IMR-90 (cell line): ENCODE measurements at regions not wholly inside any gene's neighbourhood (a gene's known extent, or its start where the extent isn't known, plus 50 kb on each side); places are given as distances from the start of the nearest gene placed in this dataset.

Experiments
- ATAC-seq: fragments of 200-7000 bp; cut with Tn5 transposase; 2 replicates; pipeline ENCODE4 v1.9.1; 2020; ENCODE audit warnings: low read depth, mild to moderate bottlenecking, moderate library complexity
- BruUV-seq: library from RNA; stranded (reverse); fragments of 400-500 nt; replicated peaks from 2 replicates; lab custom pipeline; 2021; lab: Mats Ljungman, UMichigan
- CTCF ChIA-PET: fragments of 300-600 bp; formaldehyde crosslinking; extraction: SDS; loops from one replicate; lab custom pipeline; 2021; ENCODE audit warnings: antibody characterized with exemption; lab: Yijun Ruan, JAX
- POLR2A ChIA-PET: fragments of 300-600 bp; sonication (Branson Sonifier 250); formaldehyde crosslinking; loops from one replicate; lab custom pipeline; 2022; ENCODE audit warnings: antibody characterized with exemption; ENCODE audit not compliant: unreplicated experiment; lab: Charles Lee
- DNase-seq: peaks from one replicate; pipeline ENCODE4 v3.0.0; 2013
- H2AFZ ChIP-seq: replicated peaks from 2 replicates; pipeline ENCODE3; 2013; ENCODE audit warnings: low read length, mild to moderate bottlenecking; ENCODE audit not compliant: poor library complexity
- H2AK5ac ChIP-seq: 2 replicates; pipeline ENCODE4 v1.6.1; 2013; ENCODE audit warnings: low read depth, low read length, inconsistent platforms
- H2AK9ac ChIP-seq: replicated peaks from 2 replicates; pipeline ENCODE3; 2013; ENCODE audit warnings: mild to moderate bottlenecking, low read depth, low read length, moderate library complexity; ENCODE audit not compliant: poor library complexity
- H2BK120ac ChIP-seq: 2 replicates; pipeline ENCODE4 v1.6.1; 2013; ENCODE audit warnings: low read depth, low read length, inconsistent platforms
- H2BK15ac ChIP-seq: 3 replicates; pipeline ENCODE4 v1.6.1; 2013; ENCODE audit warnings: low read depth, low read length, inconsistent platforms
- H2BK20ac ChIP-seq: 2 replicates; pipeline ENCODE4 v1.6.1; 2013; ENCODE audit warnings: low read depth, mild to moderate bottlenecking, inconsistent platforms, low read length, moderate library complexity
- H2BK5ac ChIP-seq: 2 replicates; pipeline ENCODE4 v1.6.1; 2013; ENCODE audit warnings: mild to moderate bottlenecking, low read depth, low read length, inconsistent platforms; ENCODE audit not compliant: poor library complexity, severe bottlenecking
- H3K14ac ChIP-seq: replicated peaks from 2 replicates; pipeline ENCODE4 v1.6.1; 2013; ENCODE audit warnings: low read depth, low read length, inconsistent platforms
- H3K18ac ChIP-seq: 2 replicates; pipeline ENCODE4 v1.6.1; 2013; ENCODE audit warnings: low read depth, low read length, control low read depth
- H3K23ac ChIP-seq: 2 replicates; pipeline ENCODE4 v1.6.1; 2013; ENCODE audit warnings: low read depth, low read length, inconsistent platforms
- H3K27ac ChIP-seq: 2 replicates; pipeline ENCODE4 v1.5.1; 2013; ENCODE audit warnings: mild to moderate bottlenecking, control low read depth, low read length; ENCODE audit not compliant: insufficient read depth
- H3K27me3 ChIP-seq: 2 replicates; pipeline ENCODE4 v1.6.1; 2013; ENCODE audit warnings: low read length; ENCODE audit not compliant: control insufficient read depth, insufficient read depth
- H3K36me3 ChIP-seq: 2 replicates; pipeline ENCODE4 v1.6.1; 2013; ENCODE audit warnings: low read length, mixed read lengths; ENCODE audit not compliant: control insufficient read depth, insufficient read depth
- H3K4ac ChIP-seq: 2 replicates; pipeline ENCODE4 v1.6.1; 2013; ENCODE audit warnings: low read depth, low read length, inconsistent platforms
- H3K4me1 ChIP-seq: 2 replicates; pipeline ENCODE4 v1.6.1; 2013; ENCODE audit warnings: low read length, mixed read lengths; ENCODE audit not compliant: control insufficient read depth, insufficient read depth
- H3K4me2 ChIP-seq: 2 replicates; pipeline ENCODE4 v1.6.1; 2013; ENCODE audit warnings: low read depth, mild to moderate bottlenecking, control low read depth, low read length, moderate library complexity
- H3K4me3 ChIP-seq: 2 replicates; pipeline ENCODE4 v1.5.1; 2013; ENCODE audit warnings: low read depth, mild to moderate bottlenecking, control low read depth, low read length, moderate library complexity; ENCODE audit not compliant: insufficient read depth
- H3K56ac ChIP-seq: 2 replicates; pipeline ENCODE4 v1.6.1; 2013; ENCODE audit warnings: low read length, inconsistent platforms; ENCODE audit not compliant: insufficient read depth; ENCODE audit errors: extremely low read depth
- H3K79me1 ChIP-seq, 2 experiments: 2 replicates each; pipeline ENCODE4 v1.6.1; 2013; ENCODE audit warnings: low read length in 2 of 2, inconsistent platforms in 1 of 2, low read depth in 1 of 2
- H3K9ac ChIP-seq: 2 replicates; pipeline ENCODE4 v1.6.1; 2013; ENCODE audit warnings: low read depth, low read length, control low read depth
- H3K9me1 ChIP-seq: 2 replicates; pipeline ENCODE4 v1.6.1; 2013; ENCODE audit warnings: low read length, inconsistent platforms; ENCODE audit not compliant: insufficient read depth
- H3K9me3 ChIP-seq: 2 replicates; pipeline ENCODE4 v1.6.1; 2013; ENCODE audit warnings: low read length; ENCODE audit not compliant: control insufficient read depth, insufficient read depth
- H4K20me1 ChIP-seq: 2 replicates; pipeline ENCODE4 v1.6.1; 2013; ENCODE audit warnings: low read length, inconsistent platforms; ENCODE audit not compliant: insufficient read depth
- H4K5ac ChIP-seq: 2 replicates; pipeline ENCODE4 v1.6.1; 2013; ENCODE audit warnings: mild to moderate bottlenecking, low read depth, low read length, control low read depth
- H4K8ac ChIP-seq, 2 experiments: 2 replicates each; pipeline ENCODE4 v1.6.1; 2013; ENCODE audit warnings: low read depth in 2 of 2, low read length in 2 of 2, control low read depth in 1 of 2, inconsistent platforms in 1 of 2
- H4K91ac ChIP-seq: 2 replicates; pipeline ENCODE4 v1.6.1; 2013; ENCODE audit warnings: low read depth, low read length, inconsistent platforms; ENCODE audit not compliant: insufficient read depth
- WGBS, 2 experiments: methylation state at CpG; one replicate each; pipeline versions ENCODE4 v1.1.5 to v1.1.7; 2013; ENCODE audit warnings: missing lambda C conversion rate in 2 of 2; ENCODE audit not compliant: insufficient read length in 1 of 2; ENCODE audit errors: extremely low coverage in 2 of 2; 5-methylcytosine and 5-hydroxymethylcytosine counted together
- dilution Hi-C: fragments of 300-500 bp; cut with HindIII; formaldehyde crosslinking; loops from one replicate; pipeline ENCODE4 v1.14.3; 2018; ENCODE audit warnings: low sequenced_read_pairs; ENCODE audit not compliant: unreplicated experiment
- in situ Hi-C: fragments of 300-500 bp; cut with MboI; formaldehyde crosslinking; loops from 3 replicates; pipeline ENCODE4 v1.14.3; 2019; ENCODE audit warnings: low sequenced_read_pairs, inconsistent platforms, mixed read lengths
- intact Hi-C: fragments of 100-400 bp; cut with micrococcal nuclease; formaldehyde crosslinking; loops from 2 replicates; pipeline ENCODE4 v1.10.0; 2022
- TF ChIP-seq, protein P1 (sequence below): conservative IDR thresholded peaks from 2 replicates; pipeline ENCODE4 v1.5.1; 2012; ENCODE audit warnings: mild to moderate bottlenecking, low read depth, low read length, improper control_type of control experiment

DNA sequence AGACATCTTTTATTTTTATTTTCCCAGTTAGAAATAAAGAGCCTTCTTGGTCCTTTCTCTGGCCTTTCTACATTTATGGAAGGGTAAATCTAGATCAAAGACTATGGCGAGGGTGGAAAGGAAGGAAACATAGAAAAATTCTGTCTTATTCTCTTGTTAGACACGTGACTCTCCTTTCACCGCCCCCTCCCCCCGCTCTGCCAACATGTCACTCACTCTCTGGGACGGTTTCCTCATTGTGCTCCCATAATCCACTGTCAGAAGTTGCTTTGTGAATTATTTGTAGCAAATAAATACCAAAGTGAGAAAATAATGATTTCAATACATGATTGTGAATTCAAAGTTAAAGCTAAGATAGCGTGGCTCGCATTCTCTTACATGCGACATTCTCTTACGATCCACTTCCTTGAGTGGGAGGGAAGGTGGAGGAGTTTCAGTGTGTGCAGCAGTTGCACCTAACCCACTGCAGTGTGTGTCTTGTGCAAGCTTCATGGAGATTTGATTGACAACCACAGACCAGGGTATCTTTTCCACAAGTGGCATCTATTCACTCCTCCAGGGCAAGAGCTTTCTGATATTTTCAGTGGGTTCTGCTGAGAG, 423.0 kb upstream of the KIF2A start:
- H2AK5ac ChIP-seq = no peak overlapping the region
- no peaks in the 10 kb centered on the region for H3K36me3 ChIP-seq
- H2AFZ ChIP-seq = no peak overlapping the region
- H2BK20ac ChIP-seq = no peak overlapping the region
- no peak overlapping the region for H2BK120ac ChIP-seq
- CTCF ChIA-PET = no interaction called here
- no peaks in the 10 kb centered on the region for H4K20me1 ChIP-seq
- WGBS, 2 experiments = no CpG with 5 or more reads among the region's 9 CpGs
- ATAC-seq (no peak), DNase-seq (no peak)
- H4K91ac ChIP-seq = no peak overlapping the region
- no peak overlapping the region for H3K23ac ChIP-seq
- H2AK9ac ChIP-seq = no peak overlapping the region
- no peak overlapping the region for H3K4ac ChIP-seq
- no peak overlapping the region for H4K5ac ChIP-seq
- H2BK5ac ChIP-seq = no peak overlapping the region
- POLR2A ChIA-PET = no interaction called here
- dilution Hi-C loops = no loop called here
- in situ Hi-C loops = no loop called here
- no peak overlapping the region for H2BK15ac ChIP-seq
- H3K4me1 ChIP-seq = no peaks in the 10 kb centered on the region
- no peak overlapping the region for H3K27ac ChIP-seq
- TF ChIP-seq, protein P1, sequence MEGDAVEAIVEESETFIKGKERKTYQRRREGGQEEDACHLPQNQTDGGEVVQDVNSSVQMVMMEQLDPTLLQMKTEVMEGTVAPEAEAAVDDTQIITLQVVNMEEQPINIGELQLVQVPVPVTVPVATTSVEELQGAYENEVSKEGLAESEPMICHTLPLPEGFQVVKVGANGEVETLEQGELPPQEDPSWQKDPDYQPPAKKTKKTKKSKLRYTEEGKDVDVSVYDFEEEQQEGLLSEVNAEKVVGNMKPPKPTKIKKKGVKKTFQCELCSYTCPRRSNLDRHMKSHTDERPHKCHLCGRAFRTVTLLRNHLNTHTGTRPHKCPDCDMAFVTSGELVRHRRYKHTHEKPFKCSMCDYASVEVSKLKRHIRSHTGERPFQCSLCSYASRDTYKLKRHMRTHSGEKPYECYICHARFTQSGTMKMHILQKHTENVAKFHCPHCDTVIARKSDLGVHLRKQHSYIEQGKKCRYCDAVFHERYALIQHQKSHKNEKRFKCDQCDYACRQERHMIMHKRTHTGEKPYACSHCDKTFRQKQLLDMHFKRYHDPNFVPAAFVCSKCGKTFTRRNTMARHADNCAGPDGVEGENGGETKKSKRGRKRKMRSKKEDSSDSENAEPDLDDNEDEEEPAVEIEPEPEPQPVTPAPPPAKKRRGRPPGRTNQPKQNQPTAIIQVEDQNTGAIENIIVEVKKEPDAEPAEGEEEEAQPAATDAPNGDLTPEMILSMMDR = no peak
- H3K79me1 ChIP-seq = no peaks in the 10 kb centered on the region
- no peaks in the 10 kb centered on the region for H3K27me3 ChIP-seq
- no peaks in the 10 kb centered on the region for H3K9me3 ChIP-seq
- H3K9me1 ChIP-seq = no peaks in the 10 kb centered on the region
- H3K14ac ChIP-seq = no peak overlapping the region
- H3K9ac ChIP-seq = no peak overlapping the region
- BruUV-seq = no TSS peak
- no peak overlapping the region for H3K4me3 ChIP-seq
- H3K4me2 ChIP-seq = no peak overlapping the region
- no peak overlapping the region for H4K8ac ChIP-seq
- no peak overlapping the region for H3K56ac ChIP-seq
- intact Hi-C loops = no loop called here
- no peak overlapping the region for H3K18ac ChIP-seq
